Psoas muscle (tissue), 7 donors: ENCODE measurements at regions not wholly inside any gene's neighbourhood (a gene's known extent, or its start where the extent isn't known, plus 50 kb on each side); places are given as distances from the start of the nearest gene placed in this dataset.

Experiments
- ATAC-seq, 4 donors: fragments of 200-7000 bp; cut with Tn5 transposase; one replicate each; pipeline ENCODE4 v1.9.1; 2020; ENCODE audit warnings: moderate library complexity in 3 of 4, mild to moderate bottlenecking in 2 of 4
- DNase-seq, 2 donors: peaks; one replicate each; pipeline ENCODE4 v3.0.0-alpha.2; 2020
- H3K27ac ChIP-seq: fragments of 200-600 bp; one replicate; pipeline ENCODE4 v1.8.0; 2022
- H3K27me3 ChIP-seq, 3 donors: fragments of 200-600 bp in 1 of 3; one replicate each; pipeline versions ENCODE4 v1.6.1 to v1.8.0; 2013 to 2022; ENCODE audit warnings: low read length in 2 of 3, mild to moderate bottlenecking in 2 of 3, moderate library complexity in 1 of 3; ENCODE audit not compliant: insufficient read depth in 3 of 3
- H3K36me3 ChIP-seq, 2 donors: fragments of 200-600 bp in 1 of 2; one replicate each; pipeline versions ENCODE4 v1.6.1 to v1.8.0; 2013 to 2022; ENCODE audit warnings: low read depth in 1 of 2, mild to moderate bottlenecking in 1 of 2, moderate library complexity in 1 of 2; ENCODE audit not compliant: insufficient read depth in 1 of 2
- H3K4me1 ChIP-seq: fragments of 200-600 bp; one replicate; pipeline ENCODE4 v1.8.0; 2022
- H3K4me3 ChIP-seq: fragments of 200-600 bp; one replicate; pipeline ENCODE4 v1.8.0; 2022; ENCODE audit warnings: mild to moderate bottlenecking
- H3K9me3 ChIP-seq: fragments of 200-600 bp; one replicate; pipeline ENCODE4 v1.8.0; 2022
- WGBS, 3 donors: extraction: QIAGEN DNeasy Blood & Tissue Kit; methylation state at CpG; one replicate each; pipeline versions ENCODE4 v1.1.6 to v1.1.7; 2013; 5-methylcytosine and 5-hydroxymethylcytosine counted together
- intact Hi-C, 2 donors: fragments of 100-400 bp; cut with DNase I; formaldehyde crosslinking; loops; one replicate each; pipeline versions ENCODE4 v1.11.0 to v1.14.2; 2022
- TF ChIP-seq, protein P1 (sequence below): fragments of 200-600 bp; IDR thresholded peaks from one replicate; pipeline ENCODE4 v1.8.0; 2022; ENCODE audit warnings: antibody characterized with exemption
- donor health status: healthy with polysubstance abuse.
- donor health status: DM: no; HTN: no; CAD: no; lungs with moderate emphysema.
- donor health status: Bipolar disorder and iron deficiency.
- donor health status: healthy.
- donor health status: DM: yes; HTN: yes; CAD: no.
- donor health status: DM: no; HTN: no; CAD: no.
- donor health status: DM: yes; HTN: yes; CAD: no.

DNA sequence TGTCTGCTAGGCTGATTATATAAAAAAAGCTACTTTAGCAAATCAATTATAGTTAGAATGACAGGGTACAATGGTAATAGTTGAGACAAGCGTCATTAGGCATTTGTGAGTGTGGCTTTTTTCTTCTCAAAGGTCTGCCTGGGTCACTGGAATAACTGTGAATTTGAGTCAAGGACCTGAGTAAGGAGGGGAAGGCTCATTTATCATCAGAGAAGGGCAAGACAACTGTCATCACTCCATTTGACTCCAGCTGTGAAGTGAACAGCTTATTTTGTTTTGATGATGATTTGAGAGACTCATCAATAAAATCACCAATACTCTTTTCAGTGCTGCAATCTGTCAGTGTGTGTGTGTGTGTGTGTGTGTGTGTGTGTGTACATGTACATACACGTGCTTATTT lies 118.6 kb downstream of the MAT2B start:
- WGBS, 3 donors, result 16 to 41% (median 27%) methylated on average over 2 of the region's 2 CpGs
- Histone ChIP-seq H3K9me3 (no peaks in the 10 kb centered on the region), H3K27me3 (peaks cover 0 to 2% (median 0%) of the 10 kb centered on the region in 3 donors), H3K27ac (no peak overlapping the region), H3K4me3 (no peak overlapping the region), H3K36me3 (no peaks in the 10 kb centered on the region), H3K4me1 (no peaks in the 10 kb centered on the region)
- DNase-seq (no peak), ATAC-seq (no peak)
- intact Hi-C loops, result no loop called here
- TF ChIP-seq, protein P1, sequence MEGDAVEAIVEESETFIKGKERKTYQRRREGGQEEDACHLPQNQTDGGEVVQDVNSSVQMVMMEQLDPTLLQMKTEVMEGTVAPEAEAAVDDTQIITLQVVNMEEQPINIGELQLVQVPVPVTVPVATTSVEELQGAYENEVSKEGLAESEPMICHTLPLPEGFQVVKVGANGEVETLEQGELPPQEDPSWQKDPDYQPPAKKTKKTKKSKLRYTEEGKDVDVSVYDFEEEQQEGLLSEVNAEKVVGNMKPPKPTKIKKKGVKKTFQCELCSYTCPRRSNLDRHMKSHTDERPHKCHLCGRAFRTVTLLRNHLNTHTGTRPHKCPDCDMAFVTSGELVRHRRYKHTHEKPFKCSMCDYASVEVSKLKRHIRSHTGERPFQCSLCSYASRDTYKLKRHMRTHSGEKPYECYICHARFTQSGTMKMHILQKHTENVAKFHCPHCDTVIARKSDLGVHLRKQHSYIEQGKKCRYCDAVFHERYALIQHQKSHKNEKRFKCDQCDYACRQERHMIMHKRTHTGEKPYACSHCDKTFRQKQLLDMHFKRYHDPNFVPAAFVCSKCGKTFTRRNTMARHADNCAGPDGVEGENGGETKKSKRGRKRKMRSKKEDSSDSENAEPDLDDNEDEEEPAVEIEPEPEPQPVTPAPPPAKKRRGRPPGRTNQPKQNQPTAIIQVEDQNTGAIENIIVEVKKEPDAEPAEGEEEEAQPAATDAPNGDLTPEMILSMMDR, result no peak

DNA sequence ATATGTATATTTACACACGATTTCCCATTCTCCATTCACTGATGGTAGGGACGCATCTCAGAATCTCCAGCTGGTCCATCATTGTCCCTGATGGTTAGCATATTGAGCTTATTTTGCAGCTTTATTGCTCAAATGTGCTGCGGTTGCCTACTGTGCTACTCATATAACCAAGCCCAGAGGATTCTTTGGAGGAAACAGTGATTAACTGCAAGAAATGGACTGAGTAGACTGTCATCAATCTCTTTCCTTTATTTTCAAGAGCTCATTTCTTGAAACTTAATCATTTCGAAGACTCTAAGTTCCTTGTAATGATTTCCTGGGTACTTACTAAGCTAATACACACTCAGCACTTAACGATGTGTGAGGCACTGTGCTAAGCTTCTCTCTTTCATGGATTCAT lies 119.0 kb downstream of the MAT2B start:
- 70 to 77% (median 74%) methylated on average over 5 of the region's 5 CpGs for WGBS, 3 donors

DNA sequence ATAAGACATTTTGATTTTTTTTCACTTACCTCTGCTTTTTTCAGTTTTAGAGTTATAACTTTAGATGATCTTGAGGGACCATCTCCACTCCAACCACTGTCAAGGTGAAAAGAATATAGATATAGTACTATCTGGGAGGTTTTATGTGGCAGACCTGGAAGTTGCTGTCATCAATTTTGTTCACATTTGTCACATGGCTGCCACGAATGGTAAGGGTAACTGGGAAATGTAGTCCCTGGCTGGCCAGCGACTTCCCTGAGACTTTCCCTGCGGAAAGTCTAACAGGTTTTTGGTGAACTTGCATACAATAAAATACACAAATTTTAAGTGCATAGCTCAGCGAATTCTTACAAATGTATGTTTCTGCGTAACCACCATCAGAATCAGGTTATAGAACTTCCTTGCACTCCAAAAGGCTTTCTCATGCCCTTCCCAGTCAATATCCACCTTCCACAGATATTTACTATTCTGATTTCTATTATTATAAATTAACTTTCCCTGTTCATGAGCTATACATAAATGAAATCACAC lies 121.5 kb downstream of the MAT2B start:
- Histone ChIP-seq H3K4me3 (no peak overlapping the region), H3K36me3 (no peaks in the 10 kb centered on the region), H3K4me1 (no peaks in the 10 kb centered on the region), H3K9me3 (no peaks in the 10 kb centered on the region), H3K27ac (no peak overlapping the region), H3K27me3 (peaks cover 0 to 2% (median 0%) of the 10 kb centered on the region in 3 donors)
- DNase-seq (no peak), ATAC-seq (no peak)
- intact Hi-C loops, result no loop called here
- TF ChIP-seq, protein P1, result no peak
- WGBS, 3 donors, result 85 to 89% (median 88%) methylated on average over 5 of the region's 5 CpGs

More for the DNA sequence above, 119.0 kb downstream of the MAT2B start:
- intact Hi-C loops, result no loop called here
- Histone ChIP-seq H3K27ac (no peak overlapping the region), H3K36me3 (no peaks in the 10 kb centered on the region), H3K9me3 (no peaks in the 10 kb centered on the region), H3K4me1 (no peaks in the 10 kb centered on the region), H3K27me3 (peaks cover 0 to 2% (median 0%) of the 10 kb centered on the region in 3 donors), H3K4me3 (no peak overlapping the region)
- no peak for ATAC-seq
- TF ChIP-seq, protein P1, result no peak
- no peak for DNase-seq

DNA sequence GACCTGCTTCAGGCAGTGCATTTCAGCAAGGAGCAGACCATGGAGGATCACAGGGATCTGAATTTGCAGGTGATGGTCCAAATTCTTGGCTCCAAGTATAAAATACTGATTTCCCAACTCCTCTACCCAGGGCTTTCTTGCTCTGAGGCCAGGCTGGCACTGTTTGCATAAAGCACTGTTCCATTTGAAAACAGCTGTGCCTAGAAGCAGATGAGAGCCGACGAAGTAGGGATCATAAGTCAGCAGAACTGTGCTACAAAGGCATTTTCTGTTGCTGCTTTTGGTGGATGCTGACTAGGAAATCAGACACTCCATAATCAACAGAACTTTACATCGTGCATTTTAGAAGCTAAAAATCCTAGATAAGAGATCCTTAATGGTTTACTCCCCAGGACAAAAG lies 126.4 kb downstream of the MAT2B start:
- H3K36me3 ChIP-seq, result no peaks in the 10 kb centered on the region
- peaks cover 0 to 2% (median 0%) of the 10 kb centered on the region in 3 donors for H3K27me3 ChIP-seq
- no peaks in the 10 kb centered on the region for H3K9me3 ChIP-seq
- intact Hi-C loops, result no loop called here
- H3K4me3 ChIP-seq, result no peak overlapping the region
- ATAC-seq (no peak), DNase-seq (no peak)
- TF ChIP-seq, protein P1, result no peak
- no peaks in the 10 kb centered on the region for H3K4me1 ChIP-seq
- H3K27ac ChIP-seq, result no peak overlapping the region
- WGBS, 3 donors, result 19 to 32% (median 27%) methylated on average over 3 of the region's 3 CpGs

DNA sequence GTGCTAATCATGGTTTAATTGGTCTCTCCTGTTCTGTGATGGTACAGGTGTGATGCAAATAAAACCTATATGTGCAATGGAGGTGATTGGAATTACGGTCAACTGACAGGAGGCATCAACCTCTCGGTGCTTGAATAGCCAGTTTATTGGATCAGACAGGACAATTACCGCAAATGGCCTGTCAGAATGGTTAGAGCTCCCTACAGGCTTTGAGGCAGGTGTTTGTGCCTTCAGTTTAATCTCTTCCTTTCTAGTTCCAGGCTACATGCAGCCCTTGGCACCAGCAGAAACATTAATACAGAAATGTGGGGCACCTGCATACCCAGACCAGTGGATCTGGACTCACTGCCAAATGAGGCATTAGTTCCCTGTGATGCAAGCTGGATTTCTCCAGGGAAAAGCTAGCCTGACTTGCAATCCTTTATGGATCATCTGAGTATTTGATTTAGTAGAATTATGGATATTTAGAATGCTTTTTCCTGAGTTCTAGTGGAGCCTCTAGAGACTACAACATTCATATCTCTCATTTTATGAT lies 128.6 kb downstream of the MAT2B start:
- WGBS, 3 donors, result 83 to 88% (median 85%) methylated on average over 3 of the region's 3 CpGs
- intact Hi-C loops, result no loop called here

More for the DNA sequence above, 128.6 kb downstream of the MAT2B start:
- ATAC-seq (no peak), DNase-seq (no peak)
- Histone ChIP-seq H3K4me3 (no peak overlapping the region), H3K9me3 (no peaks in the 10 kb centered on the region), H3K27ac (no peak overlapping the region), H3K36me3 (no peaks in the 10 kb centered on the region), H3K4me1 (no peaks in the 10 kb centered on the region), H3K27me3 (peaks cover 0 to 2% (median 0%) of the 10 kb centered on the region in 3 donors)
- TF ChIP-seq, protein P1, result no peak
